ENCODE measurements at regions not wholly inside any gene's neighbourhood (a gene's known extent, or its start where the extent isn't known, plus 50 kb on each side); places are given as distances from the start of the nearest gene placed in this dataset.

- no peaks in the 10 kb centered on the region for H3K27me3 ChIP-seq (ENCODE audit: insufficient read depth, poor library complexity, severe bottlenecking)
- no peak overlapping the region for H3K4me3 ChIP-seq (replicated peaks; ENCODE audit: insufficient read depth, low read length)
- H3K27ac ChIP-seq (replicated peaks) = no peak overlapping the region
- DNase-seq (ENCODE audit: low read depth in 1 of 2, low spot score in 1 of 2) = no peak
- TF ChIP-seq REST (IDR thresholded peaks at IDR 0.05; ENCODE audit: insufficient replicate concordance, low read depth) = no peak
- TF ChIP-seq POLR2AphosphoS5 (IDR thresholded peaks at IDR 0.05; ENCODE audit: low read depth) = no peak
- no peak for TF ChIP-seq GABPA (IDR thresholded peaks at IDR 0.05; ENCODE audit: low read depth)
- no peak for TF ChIP-seq CTCF (IDR thresholded peaks at IDR 0.05; ENCODE audit: insufficient read depth, low read length)
- TF ChIP-seq SPI1 (IDR thresholded peaks at IDR 0.05; ENCODE audit: borderline replicate concordance, low read depth) = no peak
Measured at GRCh38 chr12:76706761-76707160, 57.2 kb upstream of the ZDHHC17 start.

GRCh38 chr12:76707772-76708171 lies 56.1 kb upstream of the ZDHHC17 start:
- Histone ChIP-seq H3K27me3 (ENCODE audit: insufficient read depth, poor library complexity, severe bottlenecking) (no peaks in the 10 kb centered on the region), H3K27ac (replicated peaks) (no peak overlapping the region), H3K4me3 (replicated peaks; ENCODE audit: insufficient read depth, low read length) (no peak overlapping the region)
- TF ChIP-seq REST (IDR thresholded peaks at IDR 0.05; ENCODE audit: insufficient replicate concordance, low read depth) (no peak), CTCF (IDR thresholded peaks at IDR 0.05; ENCODE audit: insufficient read depth, low read length) (no peak), GABPA (IDR thresholded peaks at IDR 0.05; ENCODE audit: low read depth) (no peak), POLR2AphosphoS5 (IDR thresholded peaks at IDR 0.05; ENCODE audit: low read depth) (no peak), SPI1 (IDR thresholded peaks at IDR 0.05; ENCODE audit: borderline replicate concordance, low read depth) (no peak)
- DNase-seq (ENCODE audit: low read depth in 1 of 2, low spot score in 1 of 2) = no peak

- Histone ChIP-seq H3K27me3 (ENCODE audit: insufficient read depth, poor library complexity, severe bottlenecking) (no peaks in the 10 kb centered on the region), H3K27ac (replicated peaks) (no peak overlapping the region), H3K4me3 (replicated peaks; ENCODE audit: insufficient read depth, low read length) (no peak overlapping the region)
- TF ChIP-seq REST (IDR thresholded peaks at IDR 0.05; ENCODE audit: insufficient replicate concordance, low read depth) = no peak
- no peak for TF ChIP-seq GABPA (IDR thresholded peaks at IDR 0.05; ENCODE audit: low read depth)
- TF ChIP-seq SPI1 (IDR thresholded peaks at IDR 0.05; ENCODE audit: borderline replicate concordance, low read depth) = no peak
- TF ChIP-seq CTCF (IDR thresholded peaks at IDR 0.05; ENCODE audit: insufficient read depth, low read length) = no peak
- DNase-seq (ENCODE audit: low read depth in 1 of 2, low spot score in 1 of 2) = no peak
Measured at GRCh38 chr12:76708296-76708695, 55.6 kb upstream of the ZDHHC17 start.

Measured in HL-60 (cell line).